A549 (cell line): ENCODE measurements at regions not wholly inside any gene's neighbourhood (a gene's known extent, or its start where the extent isn't known, plus 50 kb on each side); places are given as distances from the start of the nearest gene placed in this dataset.

Experiments
- CTCF ChIP-seq: fragments of >200 bp; sonication (Bioruptor Twin); formaldehyde crosslinking; IDR thresholded peaks from 3 replicates; pipeline ENCODE4 v1.5.1; 2016
- HOXA7 ChIP-seq: fragments of 250-450 bp; sonication (Bioruptor Pico); IDR thresholded peaks from 2 replicates; pipeline ENCODE4 v1.5.0; 2020; ENCODE audit warnings: mild to moderate bottlenecking, moderate library complexity
- KDM1A ChIP-seq: fragments of 200-600 bp; sonication (generic); IDR thresholded peaks from 2 replicates; pipeline ENCODE4 v1.6.1; 2016; ENCODE audit warnings: low read depth, mild to moderate bottlenecking
- MAX ChIP-seq: IDR thresholded peaks from 2 replicates; pipeline ENCODE4 v1.6.1; 2012
- PBX3 ChIP-seq: IDR thresholded peaks from 2 replicates; pipeline ENCODE4 v1.6.1; 2012
- REST ChIP-seq: fragments of 200-600 bp; sonication (generic); IDR thresholded peaks from 2 replicates; pipeline ENCODE4 v1.6.1; 2016; ENCODE audit warnings: antibody characterized with exemption, mild to moderate bottlenecking, moderate library complexity
- RFX5 ChIP-seq: fragments of 450-650 bp; IDR thresholded peaks from 2 replicates; pipeline ENCODE4 v1.7.1; 2014; ENCODE audit warnings: antibody characterized with exemption, mild to moderate bottlenecking, moderate library complexity

GRCh38 chr15:96144734-96145133 is 185.8 kb upstream of the NR2F2 start:
- TF ChIP-seq KDM1A (no peak), HOXA7 (CRISPR knock-in tag) (no peak), CTCF (no peak), REST (no peak), MAX (no peak), PBX3 (no peak), RFX5 (no peak)
